HCT116 (cell line): ENCODE measurements at regions not wholly inside any gene's neighbourhood (a gene's known extent, or its start where the extent isn't known, plus 50 kb on each side); places are given as distances from the start of the nearest gene placed in this dataset.

Source experiments
- POLR2A ChIP-seq: IDR thresholded peaks from 2 replicates; pipeline ENCODE4 v1.7.0; 2011; ENCODE audit warnings: borderline replicate concordance; ENCODE audit not compliant: insufficient read depth, insufficient read length; ENCODE audit errors: extremely low read depth
- SP1 ChIP-seq: IDR thresholded peaks from 2 replicates; pipeline ENCODE4 v1.6.1; 2012; ENCODE audit warnings: low read depth
- TF ChIP-seq, protein P1 (sequence below), 3 experiments: fragments of 200-600 bp in 1 of 3; sonication (generic) in 1 of 3; IDR thresholded peaks in 2 of 3; conservative IDR thresholded peaks in 1 of 3; 2 replicates each; pipeline ENCODE4 v1.5.1; 2012 to 2017; ENCODE audit warnings: low read depth in 2 of 3, low read length in 2 of 3, antibody characterized with exemption in 1 of 3, borderline replicate concordance in 1 of 3, control low read depth in 1 of 3, mild to moderate bottlenecking in 1 of 3, mixed read lengths in 1 of 3, mixed run types in 1 of 3, moderate library complexity in 1 of 3; ENCODE audit not compliant: insufficient read depth in 1 of 3

DNA sequence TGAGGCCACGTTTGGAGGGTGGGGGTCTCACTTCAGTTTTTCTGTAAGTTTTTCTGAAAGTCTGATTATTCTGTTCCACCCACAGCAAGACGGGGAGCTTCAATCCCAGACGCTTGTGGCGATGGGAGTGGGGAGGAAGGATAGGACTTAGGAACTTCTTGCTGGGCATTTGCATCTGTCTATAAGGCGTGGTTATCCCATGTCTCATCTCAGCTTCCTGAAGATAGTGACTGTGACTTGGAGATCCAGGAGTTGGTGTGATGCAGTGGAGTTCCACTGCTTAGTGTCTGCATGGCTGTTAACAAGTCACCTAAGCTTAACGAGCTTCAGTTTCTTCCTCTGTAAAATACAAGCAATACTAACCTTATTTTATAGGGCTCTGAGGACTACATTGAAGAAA lies 58.9 kb upstream of the BARX2 start:
- TF ChIP-seq POLR2A (no peak), SP1 (no peak)
- TF ChIP-seq, protein P1, sequence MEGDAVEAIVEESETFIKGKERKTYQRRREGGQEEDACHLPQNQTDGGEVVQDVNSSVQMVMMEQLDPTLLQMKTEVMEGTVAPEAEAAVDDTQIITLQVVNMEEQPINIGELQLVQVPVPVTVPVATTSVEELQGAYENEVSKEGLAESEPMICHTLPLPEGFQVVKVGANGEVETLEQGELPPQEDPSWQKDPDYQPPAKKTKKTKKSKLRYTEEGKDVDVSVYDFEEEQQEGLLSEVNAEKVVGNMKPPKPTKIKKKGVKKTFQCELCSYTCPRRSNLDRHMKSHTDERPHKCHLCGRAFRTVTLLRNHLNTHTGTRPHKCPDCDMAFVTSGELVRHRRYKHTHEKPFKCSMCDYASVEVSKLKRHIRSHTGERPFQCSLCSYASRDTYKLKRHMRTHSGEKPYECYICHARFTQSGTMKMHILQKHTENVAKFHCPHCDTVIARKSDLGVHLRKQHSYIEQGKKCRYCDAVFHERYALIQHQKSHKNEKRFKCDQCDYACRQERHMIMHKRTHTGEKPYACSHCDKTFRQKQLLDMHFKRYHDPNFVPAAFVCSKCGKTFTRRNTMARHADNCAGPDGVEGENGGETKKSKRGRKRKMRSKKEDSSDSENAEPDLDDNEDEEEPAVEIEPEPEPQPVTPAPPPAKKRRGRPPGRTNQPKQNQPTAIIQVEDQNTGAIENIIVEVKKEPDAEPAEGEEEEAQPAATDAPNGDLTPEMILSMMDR (IDR thresholded peaks at IDR 0.05 in 2 of 3, conservative IDR thresholded peaks at IDR 0.05 in 1 of 3; ENCODE audit: borderline replicate concordance in 1 of 3, insufficient read depth in 1 of 3, low read depth in 2 of 3, low read length in 2 of 3): no peak
